GM23338 (cell line): ENCODE measurements at regions not wholly inside any gene's neighbourhood (a gene's known extent, or its start where the extent isn't known, plus 50 kb on each side); places are given as distances from the start of the nearest gene placed in this dataset.

Experiments
- ATAC-seq: fragments of 200-7000 bp; cut with Tn5 transposase; 3 replicates; pipeline ENCODE4 v1.9.1; 2020
- DNase-seq: peaks from one replicate; pipeline ENCODE4 v3.0.0-alpha.2; 2015; ENCODE audit warnings: low spot score
- H2AFZ ChIP-seq: fragments of 200-600 bp; sonication (generic); 2 replicates; pipeline ENCODE4 v1.8.0; 2016; ENCODE audit warnings: antibody characterized with exemption, mild to moderate bottlenecking, moderate library complexity
- H3F3A ChIP-seq: fragments of 200-600 bp; sonication (generic); replicated peaks from 2 replicates; pipeline ENCODE4 v1.8.0; 2017; ENCODE audit warnings: antibody characterized with exemption, mixed run types, low read depth
- H3K27ac ChIP-seq: fragments of 200-600 bp; sonication (generic); 2 replicates; pipeline ENCODE4 v1.6.1; 2016; ENCODE audit warnings: low read depth
- H3K27me3 ChIP-seq: fragments of 200-600 bp; sonication (generic); 2 replicates; pipeline ENCODE4 v1.8.0; 2016; ENCODE audit warnings: mild to moderate bottlenecking, mixed run types, moderate library complexity; ENCODE audit not compliant: insufficient read depth
- H3K36me3 ChIP-seq: fragments of 200-600 bp; sonication (generic); 2 replicates; pipeline ENCODE4 v1.8.0; 2016; ENCODE audit warnings: mild to moderate bottlenecking; ENCODE audit not compliant: insufficient read depth
- H3K4me1 ChIP-seq: fragments of 200-600 bp; sonication (generic); 2 replicates; pipeline ENCODE4 v1.8.0; 2016; ENCODE audit warnings: mild to moderate bottlenecking, moderate library complexity; ENCODE audit not compliant: insufficient read depth
- H3K4me2 ChIP-seq: fragments of 200-600 bp; sonication (generic); 2 replicates; pipeline ENCODE4 v1.7.1; 2017; ENCODE audit warnings: mixed run types
- H3K4me3 ChIP-seq: fragments of 200-600 bp; sonication (generic); 2 replicates; pipeline ENCODE4 v1.6.1; 2016; ENCODE audit warnings: mixed run types
- H3K79me2 ChIP-seq: fragments of 200-600 bp; sonication (generic); replicated peaks from 2 replicates; pipeline ENCODE4 v1.8.0; 2017; ENCODE audit warnings: mild to moderate bottlenecking; ENCODE audit not compliant: insufficient read depth
- H3K9me2 ChIP-seq: fragments of 200-600 bp; sonication (generic); 2 replicates; pipeline ENCODE4 v1.8.0; 2017; ENCODE audit not compliant: insufficient read depth
- H4K20me1 ChIP-seq: fragments of 200-600 bp; sonication (generic); replicated peaks from 2 replicates; pipeline ENCODE4 v1.8.0; 2017; ENCODE audit warnings: mild to moderate bottlenecking; ENCODE audit not compliant: insufficient read depth
- H3K27ac Mint-ChIP-seq: 2 replicates; pipeline ENCODE4 v1.8.0; 2020; ENCODE audit warnings: inconsistent platforms, mild to moderate bottlenecking, moderate library complexity, mixed read lengths
- H3K27me3 Mint-ChIP-seq: 3 replicates; pipeline ENCODE4 v1.8.0; 2022; ENCODE audit warnings: low read depth, mild to moderate bottlenecking, moderate library complexity, mixed read lengths, inconsistent platforms; ENCODE audit not compliant: insufficient read depth, poor library complexity
- H3K36me3 Mint-ChIP-seq: 3 replicates; pipeline ENCODE4 v1.8.0; 2021; ENCODE audit warnings: low read depth, mild to moderate bottlenecking, inconsistent platforms, moderate library complexity, mixed read lengths
- H3K4me1 Mint-ChIP-seq: 3 replicates; pipeline ENCODE4 v1.8.0; 2020; ENCODE audit warnings: mild to moderate bottlenecking, inconsistent platforms, mixed read lengths
- H3K4me3 Mint-ChIP-seq: 3 replicates; pipeline ENCODE4 v1.8.0; 2021; ENCODE audit warnings: moderate library complexity, mild to moderate bottlenecking, inconsistent platforms, mixed read lengths
- H3K9me3 Mint-ChIP-seq: 3 replicates; pipeline ENCODE4 v1.8.0; 2020; ENCODE audit warnings: moderate library complexity, mild to moderate bottlenecking, inconsistent platforms, mixed read lengths
- CREB1 ChIP-seq: fragments of 250-450 bp; sonication (Bioruptor Pico); IDR thresholded peaks from 2 replicates; pipeline ENCODE4 v1.5.0; 2020; ENCODE audit warnings: low read depth, mild to moderate bottlenecking, moderate library complexity
- ETS1 ChIP-seq: IDR thresholded peaks from 2 replicates; pipeline ENCODE4 v1.6.1; 2016; ENCODE audit warnings: antibody characterized with exemption
- EZH2 ChIP-seq: fragments of 200-600 bp; sonication (generic); IDR thresholded peaks from one replicate; pipeline ENCODE4 v1.8.0; 2017; ENCODE audit warnings: antibody characterized with exemption, mild to moderate bottlenecking, low read depth; ENCODE audit not compliant: unreplicated experiment
- EZH2phosphoT487 ChIP-seq: fragments of 200-600 bp; sonication (generic); IDR thresholded peaks from one replicate; pipeline ENCODE4 v1.8.1; 2018; ENCODE audit warnings: antibody characterized with exemption; ENCODE audit not compliant: unreplicated experiment
- JUNB ChIP-seq: IDR thresholded peaks from one replicate; pipeline ENCODE4 v1.6.1; 2016; ENCODE audit warnings: antibody characterized with exemption; ENCODE audit not compliant: unreplicated experiment
- NANOG ChIP-seq: IDR thresholded peaks from 2 replicates; pipeline ENCODE4 v1.6.1; 2016; ENCODE audit warnings: antibody characterized with exemption, borderline replicate concordance
- POLR2AphosphoS5 ChIP-seq: IDR thresholded peaks from 2 replicates; pipeline ENCODE4 v1.6.1; 2016; ENCODE audit warnings: antibody characterized with exemption, low read depth
- STAT1 ChIP-seq: IDR thresholded peaks from one replicate; pipeline ENCODE4 v1.6.1; 2016; ENCODE audit warnings: antibody characterized with exemption; ENCODE audit not compliant: unreplicated experiment
- ZNF114 ChIP-seq: fragments of 250-450 bp; sonication (Bioruptor Pico); IDR thresholded peaks from 2 replicates; pipeline ENCODE4 v1.5.0; 2020; ENCODE audit warnings: mild to moderate bottlenecking, moderate library complexity
- ZNF331 ChIP-seq: fragments of 250-450 bp; sonication (Bioruptor Pico); IDR thresholded peaks from 2 replicates; pipeline ENCODE4 v1.5.0; 2020; ENCODE audit warnings: low read depth, mild to moderate bottlenecking, moderate library complexity
- ZNF462 ChIP-seq: fragments of 250-450 bp; sonication (Bioruptor Pico); IDR thresholded peaks from 2 replicates; pipeline ENCODE4 v1.5.0; 2020; ENCODE audit warnings: mild to moderate bottlenecking, moderate library complexity
- TF ChIP-seq, protein P1 (sequence below), 2 experiments: fragments of 200-600 bp in 1 of 2; sonication (generic) in 1 of 2; conservative IDR thresholded peaks; 2 replicates each; pipeline versions ENCODE4 v1.5.1 to v1.6.1; 2016 to 2017; ENCODE audit warnings: antibody characterized with exemption in 2 of 2, low read depth in 2 of 2, mild to moderate bottlenecking in 2 of 2, moderate library complexity in 1 of 2
- TF ChIP-seq, protein P2 (sequence below): IDR thresholded peaks from one replicate; pipeline ENCODE4 v1.6.1; 2018; ENCODE audit warnings: antibody characterized with exemption; ENCODE audit not compliant: unreplicated experiment

GRCh38 chr18:59818769-59819168, 81.0 kb upstream of the PMAIP1 start:
- peaks cover 6% of the 10 kb centered on the region for H3K27me3 Mint-ChIP-seq
- H2AFZ ChIP-seq = no peak overlapping the region; the same call in 1 of the 2 replicates
- no peaks in the 10 kb centered on the region for H3K4me1 ChIP-seq
- no peak overlapping the region for H3K4me3 ChIP-seq
- H3K36me3 Mint-ChIP-seq = no peaks in the 10 kb centered on the region
- no peak overlapping the region for H3K4me2 ChIP-seq
- TF ChIP-seq JUNB (no peak), ETS1 (no peak), POLR2AphosphoS5 (no peak), NANOG (no peak), CREB1 (CRISPR knock-in tag) (no peak), EZH2 (no peak), ZNF114 (CRISPR knock-in tag) (no peak), ZNF462 (no peak), ZNF331 (CRISPR knock-in tag) (no peak), EZH2phosphoT487 (no peak), STAT1 (no peak)
- TF ChIP-seq, protein P1, sequence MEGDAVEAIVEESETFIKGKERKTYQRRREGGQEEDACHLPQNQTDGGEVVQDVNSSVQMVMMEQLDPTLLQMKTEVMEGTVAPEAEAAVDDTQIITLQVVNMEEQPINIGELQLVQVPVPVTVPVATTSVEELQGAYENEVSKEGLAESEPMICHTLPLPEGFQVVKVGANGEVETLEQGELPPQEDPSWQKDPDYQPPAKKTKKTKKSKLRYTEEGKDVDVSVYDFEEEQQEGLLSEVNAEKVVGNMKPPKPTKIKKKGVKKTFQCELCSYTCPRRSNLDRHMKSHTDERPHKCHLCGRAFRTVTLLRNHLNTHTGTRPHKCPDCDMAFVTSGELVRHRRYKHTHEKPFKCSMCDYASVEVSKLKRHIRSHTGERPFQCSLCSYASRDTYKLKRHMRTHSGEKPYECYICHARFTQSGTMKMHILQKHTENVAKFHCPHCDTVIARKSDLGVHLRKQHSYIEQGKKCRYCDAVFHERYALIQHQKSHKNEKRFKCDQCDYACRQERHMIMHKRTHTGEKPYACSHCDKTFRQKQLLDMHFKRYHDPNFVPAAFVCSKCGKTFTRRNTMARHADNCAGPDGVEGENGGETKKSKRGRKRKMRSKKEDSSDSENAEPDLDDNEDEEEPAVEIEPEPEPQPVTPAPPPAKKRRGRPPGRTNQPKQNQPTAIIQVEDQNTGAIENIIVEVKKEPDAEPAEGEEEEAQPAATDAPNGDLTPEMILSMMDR (conservative IDR thresholded peaks at IDR 0.05; ENCODE audit: low read depth in 2 of 2) = no peak
- TF ChIP-seq, protein P2, sequence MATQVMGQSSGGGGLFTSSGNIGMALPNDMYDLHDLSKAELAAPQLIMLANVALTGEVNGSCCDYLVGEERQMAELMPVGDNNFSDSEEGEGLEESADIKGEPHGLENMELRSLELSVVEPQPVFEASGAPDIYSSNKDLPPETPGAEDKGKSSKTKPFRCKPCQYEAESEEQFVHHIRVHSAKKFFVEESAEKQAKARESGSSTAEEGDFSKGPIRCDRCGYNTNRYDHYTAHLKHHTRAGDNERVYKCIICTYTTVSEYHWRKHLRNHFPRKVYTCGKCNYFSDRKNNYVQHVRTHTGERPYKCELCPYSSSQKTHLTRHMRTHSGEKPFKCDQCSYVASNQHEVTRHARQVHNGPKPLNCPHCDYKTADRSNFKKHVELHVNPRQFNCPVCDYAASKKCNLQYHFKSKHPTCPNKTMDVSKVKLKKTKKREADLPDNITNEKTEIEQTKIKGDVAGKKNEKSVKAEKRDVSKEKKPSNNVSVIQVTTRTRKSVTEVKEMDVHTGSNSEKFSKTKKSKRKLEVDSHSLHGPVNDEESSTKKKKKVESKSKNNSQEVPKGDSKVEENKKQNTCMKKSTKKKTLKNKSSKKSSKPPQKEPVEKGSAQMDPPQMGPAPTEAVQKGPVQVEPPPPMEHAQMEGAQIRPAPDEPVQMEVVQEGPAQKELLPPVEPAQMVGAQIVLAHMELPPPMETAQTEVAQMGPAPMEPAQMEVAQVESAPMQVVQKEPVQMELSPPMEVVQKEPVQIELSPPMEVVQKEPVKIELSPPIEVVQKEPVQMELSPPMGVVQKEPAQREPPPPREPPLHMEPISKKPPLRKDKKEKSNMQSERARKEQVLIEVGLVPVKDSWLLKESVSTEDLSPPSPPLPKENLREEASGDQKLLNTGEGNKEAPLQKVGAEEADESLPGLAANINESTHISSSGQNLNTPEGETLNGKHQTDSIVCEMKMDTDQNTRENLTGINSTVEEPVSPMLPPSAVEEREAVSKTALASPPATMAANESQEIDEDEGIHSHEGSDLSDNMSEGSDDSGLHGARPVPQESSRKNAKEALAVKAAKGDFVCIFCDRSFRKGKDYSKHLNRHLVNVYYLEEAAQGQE = no peak
- H3K4me1 Mint-ChIP-seq = no peaks in the 10 kb centered on the region; the same call in 2 of the 3 replicates
- H3F3A ChIP-seq = no peaks in the 10 kb centered on the region
- no peak for ATAC-seq
- H3K4me3 Mint-ChIP-seq = no peak overlapping the region
- no peaks in the 10 kb centered on the region for H3K36me3 ChIP-seq
- no peaks in the 10 kb centered on the region for H4K20me1 ChIP-seq
- no peaks in the 10 kb centered on the region for H3K9me2 ChIP-seq
- H3K27ac Mint-ChIP-seq = no peak overlapping the region
- no peak for DNase-seq
- H3K79me2 ChIP-seq = no peaks in the 10 kb centered on the region
- no peak overlapping the region for H3K27ac ChIP-seq
- no peaks in the 10 kb centered on the region; the same call in 2 of the 3 replicates for H3K9me3 Mint-ChIP-seq
- no peaks in the 10 kb centered on the region for H3K27me3 ChIP-seq
